GM23248 (cell line): ENCODE measurements at regions not wholly inside any gene's neighbourhood (a gene's known extent, or its start where the extent isn't known, plus 50 kb on each side); places are given as distances from the start of the nearest gene placed in this dataset. TPM values are rescaled to one million over a fixed set of nuclear protein-coding genes. Genes with fewer than 3 reads are reported as not detected.

ENCODE experiments used
- DNase-seq: peaks from one replicate; pipeline ENCODE4 v3.0.0-alpha.2; 2015
- H2AFZ ChIP-seq: fragments of 200-600 bp; sonication (generic); 2 replicates; pipeline ENCODE4 v1.6.1; 2016; ENCODE audit warnings: antibody characterized with exemption
- H3F3A ChIP-seq: fragments of 200-600 bp; sonication (generic); 2 replicates; pipeline ENCODE4 v1.6.1; 2016; ENCODE audit warnings: mild to moderate bottlenecking, antibody characterized with exemption, mixed run types; ENCODE audit not compliant: insufficient read depth
- H3K27ac ChIP-seq: fragments of 200-600 bp; sonication (generic); 2 replicates; pipeline ENCODE4 v1.5.1; 2016; ENCODE audit warnings: mild to moderate bottlenecking
- H3K27me3 ChIP-seq: fragments of 200-600 bp; sonication (generic); replicated peaks from 2 replicates; pipeline ENCODE4 v1.6.1; 2016; ENCODE audit warnings: mild to moderate bottlenecking; ENCODE audit not compliant: insufficient read depth
- H3K36me3 ChIP-seq: fragments of 200-600 bp; sonication (generic); 2 replicates; pipeline ENCODE4 v1.6.1; 2016; ENCODE audit warnings: low read depth, mild to moderate bottlenecking
- H3K4me1 ChIP-seq: fragments of 200-600 bp; sonication (generic); 2 replicates; pipeline ENCODE4 v1.6.1; 2016; ENCODE audit warnings: mild to moderate bottlenecking; ENCODE audit not compliant: insufficient read depth
- H3K4me2 ChIP-seq: fragments of 200-600 bp; sonication (generic); one replicate; pipeline ENCODE4 v1.6.1; 2016; ENCODE audit warnings: mild to moderate bottlenecking; ENCODE audit not compliant: unreplicated experiment
- H3K4me3 ChIP-seq: fragments of 200-600 bp; sonication (generic); 2 replicates; pipeline ENCODE4 v1.5.1; 2016; ENCODE audit warnings: mild to moderate bottlenecking
- H3K79me2 ChIP-seq: fragments of 200-600 bp; sonication (generic); 2 replicates; pipeline ENCODE4 v1.6.1; 2016; ENCODE audit warnings: mild to moderate bottlenecking; ENCODE audit not compliant: insufficient read depth
- H3K9ac ChIP-seq: fragments of 200-600 bp; sonication (generic); 2 replicates; pipeline ENCODE4 v1.6.1; 2016; ENCODE audit warnings: mild to moderate bottlenecking
- H3K9me2 ChIP-seq: fragments of 200-600 bp; sonication (generic); 2 replicates; pipeline ENCODE4 v1.6.1; 2016; ENCODE audit warnings: mixed run types, mild to moderate bottlenecking, moderate library complexity; ENCODE audit not compliant: insufficient read depth
- H3K9me3 ChIP-seq: fragments of 200-600 bp; sonication (generic); one replicate; pipeline ENCODE4 v1.6.1; 2017; ENCODE audit warnings: low read depth
- H4K20me1 ChIP-seq: fragments of 200-600 bp; sonication (generic); 2 replicates; pipeline ENCODE4 v1.6.0; 2016; ENCODE audit not compliant: insufficient read depth
- EZH2phosphoT487 ChIP-seq: fragments of 200-600 bp; sonication (generic); IDR thresholded peaks from 2 replicates; pipeline ENCODE4 v1.6.1; 2018; ENCODE audit warnings: antibody characterized with exemption, moderate library complexity, mild to moderate bottlenecking, low read depth; ENCODE audit not compliant: insufficient read depth
- in situ Hi-C: fragments of 300-500 bp; cut with MboI; formaldehyde crosslinking; loops from 2 replicates; pipeline ENCODE4 v1.15.0; 2020
- small RNA-seq: library from RNA; depleted of rRNA; stranded (forward); fragments of <200 nt; gene quantifications from one replicate; pipeline ENCODE3, GENCODE V24; 2014; ENCODE audit warnings: low read depth, low replicate concordance

GRCh38 chr16:51201604-51202003 lies 50.5 kb upstream of the SALL1 start:
- Histone ChIP-seq H3K79me2 (no peaks in the 10 kb centered on the region), H3K4me2 (no peak overlapping the region), H3K36me3 (no peaks in the 10 kb centered on the region), H3K27me3 (no peaks in the 10 kb centered on the region), H3K27ac (no peak overlapping the region), H2AFZ (no peak overlapping the region), H3K9ac (no peak overlapping the region), H3K9me2 (no peaks in the 10 kb centered on the region), H3K9me3 (no peaks in the 10 kb centered on the region), H3K4me1 (no peaks in the 10 kb centered on the region), H4K20me1 (no peaks in the 10 kb centered on the region), H3F3A (no peaks in the 10 kb centered on the region), H3K4me3 (no peak overlapping the region)
- in situ Hi-C loops: no loop called here
- DNase-seq: no peak
- no peak for TF ChIP-seq EZH2phosphoT487

Small RNA genes lying in the stretch of these regions (small RNA-seq; reads per million reads assigned to genes)
- gene AC137527.1: not detected
